KG1 (cell line): ENCODE measurements at regions not wholly inside any gene's neighbourhood (a gene's known extent, or its start where the extent isn't known, plus 50 kb on each side); places are given as distances from the start of the nearest gene placed in this dataset.

ENCODE experiments used
- DNase-seq: peaks from one replicate; lab custom pipeline; 2025; lab: John Stamatoyannopoulos, UW

- DNase-seq = no peak
Observed at GRCh38 chr2:181242262-181242661, 214.9 kb upstream of the ITGA4 start.

- no peak for DNase-seq
Observed at GRCh38 chr2:181243319-181243718, 213.9 kb upstream of the ITGA4 start.

- DNase-seq = no peak
Observed at GRCh38 chr2:181250691-181251090, 206.5 kb upstream of the ITGA4 start.

DNA sequence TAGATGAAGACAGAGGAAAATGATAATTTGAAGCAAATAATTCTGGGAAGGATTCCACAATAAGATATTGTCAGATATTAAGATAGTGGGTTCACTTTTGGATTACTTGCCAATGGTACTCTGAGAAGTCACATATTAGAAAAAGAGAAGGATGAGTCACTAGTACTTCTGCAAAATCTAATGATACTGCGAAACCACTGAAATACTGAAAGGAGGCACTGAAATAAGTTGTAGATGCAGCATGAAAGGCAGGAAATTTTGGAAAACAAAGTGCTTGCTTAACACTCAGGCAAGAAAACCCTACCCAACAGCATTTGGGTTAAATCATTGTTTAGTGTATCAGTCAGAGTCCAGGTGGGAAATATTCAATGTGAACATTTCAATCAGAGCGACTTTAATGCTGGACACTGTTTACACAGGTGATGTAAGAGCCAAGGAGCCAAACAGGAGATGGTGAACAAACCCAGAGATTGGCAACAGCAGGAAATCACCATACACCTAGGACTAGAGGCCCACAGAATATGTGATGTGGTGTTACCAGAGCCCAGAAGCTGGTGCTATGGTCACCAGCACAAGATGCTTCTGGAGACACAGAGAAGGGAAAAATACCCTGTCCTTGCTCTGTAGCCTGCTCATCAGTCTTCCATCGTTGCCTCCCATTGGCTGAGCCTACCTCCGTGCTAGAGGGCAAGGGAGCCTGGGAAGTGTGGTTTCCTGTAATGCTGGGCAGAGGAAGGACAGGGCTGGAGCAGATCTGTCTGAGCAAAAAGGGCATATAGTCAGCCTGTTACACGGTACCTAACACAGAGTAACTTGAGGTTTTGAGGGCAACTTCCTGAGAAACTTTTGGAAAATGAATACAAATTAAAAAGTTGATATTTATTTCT is 204.7 kb upstream of the ITGA4 start:
- DNase-seq = peak; percentile 5

DNA sequence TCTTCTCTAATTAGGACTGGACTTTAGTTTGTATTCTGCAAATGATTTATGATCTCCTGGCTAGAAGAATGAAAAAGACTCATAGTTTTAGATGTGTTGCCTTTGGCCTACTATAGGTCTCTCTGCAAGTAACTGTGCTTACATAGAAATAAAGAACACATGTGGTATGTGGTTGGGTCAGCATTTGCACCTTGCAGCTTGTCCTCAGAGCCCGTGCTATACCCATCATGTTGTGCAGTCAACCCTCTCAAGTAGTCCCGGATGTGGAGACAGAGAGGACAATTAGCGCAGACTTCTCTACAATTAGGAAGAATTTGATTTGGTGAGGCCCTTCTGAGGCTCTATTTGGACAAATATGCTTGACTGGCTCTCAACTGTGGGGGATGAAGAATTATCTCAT is 203.7 kb upstream of the ITGA4 start:
- no peak for DNase-seq

DNA sequence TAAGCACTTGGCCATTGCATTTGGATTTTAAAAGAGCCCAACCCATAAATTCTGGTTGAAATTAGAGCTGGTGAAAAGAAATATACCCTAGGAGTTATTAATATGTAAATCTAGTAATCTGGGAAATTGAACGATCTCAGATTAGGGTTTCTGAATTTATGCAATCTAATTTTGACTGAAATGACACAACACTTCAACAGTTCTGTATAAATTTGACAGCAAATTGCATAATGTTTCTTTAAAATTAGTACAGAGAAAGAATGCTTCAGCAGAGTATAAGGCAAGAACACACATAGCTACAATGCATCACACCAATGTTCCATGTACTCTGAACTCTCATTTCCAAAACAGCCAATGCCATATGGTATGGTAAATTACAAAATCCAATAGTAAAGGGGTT is 201.5 kb upstream of the ITGA4 start:
- DNase-seq = no peak

GRCh38 chr2:181258720-181259119 is 198.5 kb upstream of the ITGA4 start:
- no peak for DNase-seq

DNA sequence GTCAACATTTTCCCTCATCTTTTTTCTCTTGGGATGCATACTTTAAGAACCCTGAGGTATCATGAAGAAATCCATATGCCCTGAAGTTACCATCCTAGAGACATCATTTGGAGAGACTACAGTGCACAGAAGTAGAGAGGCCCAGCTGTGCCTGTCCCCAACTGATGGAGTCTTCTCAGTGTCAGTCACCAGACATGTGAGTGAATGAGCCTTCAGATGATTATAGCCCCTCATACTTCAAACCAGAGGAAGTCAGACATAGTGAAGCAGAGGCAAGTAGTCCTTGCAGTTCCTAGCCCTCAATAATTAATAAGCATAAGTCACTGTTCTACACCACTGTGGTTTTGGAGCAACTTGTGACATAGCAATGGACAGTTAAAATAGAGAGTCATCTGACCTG is 194.4 kb upstream of the ITGA4 start:
- no peak for DNase-seq

DNA sequence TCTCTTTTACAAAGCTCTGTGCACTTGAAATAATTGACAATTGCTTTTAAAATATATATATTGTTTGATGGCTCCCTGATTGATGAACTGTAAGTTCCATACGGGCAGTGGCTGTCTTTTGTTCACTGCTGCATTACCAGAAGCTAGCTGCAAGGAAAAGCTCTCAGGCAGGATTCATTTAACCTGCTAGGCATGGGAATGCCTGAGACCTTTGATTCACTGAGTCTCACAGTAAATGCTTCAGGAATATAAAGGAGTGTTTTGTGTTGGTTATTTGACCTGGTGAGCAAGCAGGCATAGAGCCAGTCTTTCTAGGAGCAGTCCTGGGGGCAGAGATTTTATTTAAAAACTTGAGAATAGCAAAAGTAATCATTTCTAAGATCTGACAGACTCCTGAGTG is 193.2 kb upstream of the ITGA4 start:
- DNase-seq = no peak

DNA sequence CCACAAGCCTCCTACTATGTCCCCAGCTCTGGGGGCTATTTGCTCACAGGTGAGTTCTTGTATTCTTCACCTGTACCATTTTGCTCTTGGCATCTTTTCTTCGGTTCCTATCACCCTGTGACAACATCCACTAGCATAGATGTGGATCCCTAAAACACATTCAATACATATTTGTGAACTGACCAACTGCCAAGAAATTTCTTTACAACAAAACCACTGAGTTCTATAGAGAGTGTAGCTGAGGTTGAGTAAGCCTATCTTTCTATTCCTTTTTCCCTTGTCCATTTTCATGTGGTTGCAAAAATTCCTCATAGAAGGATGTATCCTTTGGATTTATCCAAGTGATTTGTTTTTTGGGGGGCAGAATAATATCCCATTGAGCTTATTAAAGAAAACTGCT is 192.7 kb upstream of the ITGA4 start:
- DNase-seq = no peak

DNA sequence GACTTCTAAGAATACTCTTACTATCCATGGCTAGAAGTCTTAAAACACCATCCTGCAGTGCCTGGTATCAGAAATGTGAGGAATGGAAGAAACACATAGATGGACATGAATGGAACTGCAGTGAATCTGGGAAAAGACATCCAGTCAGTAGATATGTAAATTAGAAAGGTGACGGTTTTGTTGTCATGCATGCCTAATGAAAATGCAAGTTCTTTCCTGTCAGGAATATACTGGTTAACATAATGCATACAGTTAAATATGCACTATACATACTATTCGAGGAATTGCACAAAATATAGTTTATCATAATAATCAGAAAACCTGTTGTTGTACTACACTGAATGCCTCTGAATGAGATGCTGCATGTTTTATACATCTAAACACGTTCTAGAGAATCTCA is 190.6 kb upstream of the ITGA4 start:
- no peak for DNase-seq

DNA sequence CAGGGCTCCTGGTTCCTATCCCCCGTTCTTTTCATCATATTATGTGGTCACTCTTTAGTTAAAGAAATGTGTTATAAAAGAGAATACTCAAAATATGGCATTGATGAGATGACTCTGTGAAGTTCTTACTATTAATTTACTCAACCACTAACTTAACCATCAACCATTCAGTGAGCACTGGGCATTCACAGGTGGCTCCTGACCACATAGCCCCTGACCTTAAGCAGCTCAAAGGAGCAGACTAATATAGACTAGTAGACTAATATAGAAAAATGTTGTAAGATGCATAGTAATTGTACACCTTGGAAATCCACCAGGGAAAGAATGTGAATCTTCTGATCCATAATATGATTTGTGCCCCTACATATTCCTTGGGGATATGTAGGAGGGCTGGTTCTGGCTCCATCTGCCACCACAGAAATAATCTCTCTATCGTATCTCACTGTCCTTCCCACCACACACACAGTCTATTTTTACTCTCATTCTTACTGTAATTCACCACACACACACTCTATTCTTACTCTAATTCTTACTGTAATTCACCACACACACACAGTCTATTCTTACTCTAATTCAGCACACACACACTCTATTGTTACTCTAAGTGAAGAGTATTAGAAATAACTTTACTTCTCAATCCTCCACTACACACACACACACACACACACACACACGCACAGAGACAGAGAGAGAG is 188.9 kb upstream of the ITGA4 start:
- no peak for DNase-seq

GRCh38 chr2:181273986-181274385 is 183.2 kb upstream of the ITGA4 start:
- no peak for DNase-seq

DNA sequence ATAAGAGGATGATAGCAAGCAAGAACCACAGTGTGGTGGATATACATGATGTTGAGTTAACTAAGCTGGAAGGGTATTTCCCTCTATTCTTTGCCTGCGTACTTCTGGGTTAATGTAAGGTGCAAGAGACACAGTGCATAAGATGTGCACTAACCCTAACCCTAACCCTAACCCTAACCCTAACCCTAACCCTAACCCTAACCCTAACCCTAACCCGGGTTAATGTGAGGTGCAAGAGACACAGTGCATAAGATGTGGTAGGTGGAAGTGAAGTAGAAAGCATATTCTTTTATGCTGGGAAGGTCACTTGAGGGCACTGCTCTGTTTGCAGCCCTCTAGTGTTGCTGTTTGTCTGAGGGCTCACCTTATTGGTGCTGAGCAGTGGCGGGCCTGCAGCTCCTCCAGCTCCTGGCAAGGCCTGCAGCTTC is 181.5 kb upstream of the ITGA4 start:
- DNase-seq = no peak

DNA sequence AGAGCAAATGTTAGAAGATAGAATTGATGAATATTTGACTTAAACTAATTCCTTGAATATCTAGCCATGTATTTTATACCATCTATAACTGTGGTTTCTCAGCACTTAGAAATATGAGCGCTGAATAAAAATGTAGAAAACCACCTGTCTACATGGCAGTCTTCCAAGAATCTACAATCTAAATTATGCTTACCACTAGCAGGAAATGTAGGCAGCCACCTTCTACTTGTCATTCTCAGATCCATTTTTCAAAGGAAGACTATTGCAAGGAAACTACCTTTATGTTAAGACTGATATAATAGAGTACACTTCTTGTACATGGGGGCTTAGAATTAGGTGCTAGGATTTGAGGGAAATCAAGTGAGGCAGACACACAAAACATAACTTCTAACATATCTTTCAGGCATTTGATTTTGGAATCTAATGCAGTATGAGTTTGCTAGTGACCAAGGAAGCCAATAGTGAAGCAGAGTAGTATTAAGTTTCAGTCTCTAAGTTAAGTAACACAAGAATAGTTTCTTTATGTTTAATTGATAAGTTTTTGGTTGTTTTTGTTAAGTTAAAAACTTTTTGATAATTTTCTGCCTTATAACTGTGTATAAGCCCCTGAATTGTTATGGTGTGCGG is 175.9 kb upstream of the ITGA4 start:
- peak; percentile 10 for DNase-seq

- DNase-seq = no peak
Observed at GRCh38 chr2:181285116-181285515, 172.1 kb upstream of the ITGA4 start.

GRCh38 chr2:181289698-181290097 is 167.5 kb upstream of the ITGA4 start:
- DNase-seq = no peak

DNA sequence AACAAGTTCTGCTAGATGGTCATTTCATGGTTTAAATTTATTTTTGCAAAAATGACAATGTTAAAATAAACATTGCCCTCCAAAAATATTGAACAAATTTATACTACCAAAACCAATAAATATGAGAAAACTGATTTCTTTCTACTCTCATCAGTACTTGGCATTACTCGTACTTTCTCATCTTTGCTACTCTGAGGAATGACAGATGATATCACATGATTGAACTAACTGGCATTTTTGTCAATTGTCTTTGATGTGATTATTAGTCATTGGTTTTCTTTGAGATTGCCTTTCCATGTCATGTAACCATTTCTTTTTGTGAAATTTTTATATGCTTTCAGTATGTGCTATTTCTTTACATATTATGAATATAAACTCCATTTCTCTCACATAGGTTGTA is 167.0 kb upstream of the ITGA4 start:
- DNase-seq = no peak

DNA sequence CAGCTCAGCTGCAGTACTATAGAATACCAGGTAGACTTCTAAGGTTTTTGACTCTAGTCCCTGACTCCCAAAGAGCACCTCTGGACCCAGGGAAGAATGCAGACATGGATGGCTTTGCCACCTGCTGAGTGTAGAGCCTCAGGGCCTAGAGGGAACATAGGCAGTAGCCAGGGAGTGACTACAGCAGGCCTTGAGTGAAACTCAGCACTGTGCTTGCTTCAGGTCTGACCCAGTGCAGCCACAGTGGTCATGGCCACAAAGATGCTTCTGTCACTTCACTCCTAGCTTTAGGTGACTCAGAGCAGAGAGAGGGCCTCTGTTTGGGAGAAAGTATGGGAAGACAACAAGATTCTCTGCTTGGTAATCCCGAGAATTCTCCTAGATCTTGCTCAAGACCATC is 162.2 kb upstream of the ITGA4 start:
- no peak for DNase-seq

GRCh38 chr2:181300600-181301291 is 156.4 kb upstream of the ITGA4 start:
- DNase-seq = peak; percentile 70

DNA sequence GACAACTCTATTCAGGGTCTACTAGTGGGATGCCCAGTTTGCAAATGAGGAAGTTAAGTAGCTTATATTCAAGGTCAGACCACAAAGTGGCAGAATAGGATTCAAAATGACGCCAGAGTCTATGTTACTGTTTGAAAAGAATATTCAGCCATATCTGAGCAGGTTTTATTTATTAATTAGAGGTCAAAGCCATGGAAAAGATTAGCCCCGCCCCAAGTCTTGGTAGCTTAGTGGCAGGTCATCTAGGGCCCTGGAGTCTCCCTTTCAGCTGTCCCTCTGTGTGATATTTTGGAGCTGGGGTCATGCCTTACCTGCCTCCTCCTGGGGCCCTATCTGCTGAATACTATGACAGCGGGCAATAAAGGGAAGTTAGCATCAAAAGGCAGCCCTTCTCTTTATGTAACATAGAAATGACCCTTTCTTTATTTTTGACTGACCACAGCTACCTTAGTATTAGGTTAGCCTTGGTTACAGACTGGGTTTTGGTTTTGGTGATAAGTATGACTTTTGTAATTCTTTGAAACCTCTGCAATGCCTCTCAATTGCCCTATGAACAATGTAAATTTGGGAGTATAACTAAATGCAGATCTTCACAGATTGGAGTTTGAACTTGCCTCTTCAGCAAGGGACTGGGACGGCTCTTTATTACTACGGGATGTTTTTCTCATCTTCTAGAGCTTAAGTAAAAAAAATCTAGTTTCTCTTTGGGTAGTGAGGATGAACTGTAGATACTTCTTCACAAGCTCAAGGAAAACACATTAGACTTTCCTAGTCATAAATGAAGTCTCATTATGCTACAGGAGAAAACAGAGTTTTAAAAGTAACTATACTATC is 153.0 kb upstream of the ITGA4 start:
- peak; percentile 30 for DNase-seq
